MM.1S (cell line): ENCODE measurements at regions not wholly inside any gene's neighbourhood (a gene's known extent, or its start where the extent isn't known, plus 50 kb on each side); places are given as distances from the start of the nearest gene placed in this dataset.

Experiments used
- DNase-seq: peaks from one replicate; pipeline ENCODE4 v3.0.0-alpha.2; 2015
- H2AFZ ChIP-seq: fragments of 300-600 bp; sonication (generic); 2 replicates; pipeline ENCODE4 v1.6.0; 2016; ENCODE audit warnings: antibody characterized with exemption, low read length
- H3F3A ChIP-seq: fragments of 300-600 bp; sonication (generic); 2 replicates; pipeline ENCODE4 v1.6.1; 2016; ENCODE audit warnings: mild to moderate bottlenecking, antibody characterized with exemption, low read length, moderate library complexity, mixed read lengths; ENCODE audit not compliant: insufficient read depth
- H3K27ac ChIP-seq: fragments of 300-600 bp; sonication (generic); 2 replicates; pipeline ENCODE4 v1.5.1; 2016; ENCODE audit warnings: mild to moderate bottlenecking, low read length
- H3K27me3 ChIP-seq: fragments of 300-600 bp; sonication (generic); replicated peaks from 2 replicates; pipeline ENCODE4 v1.6.0; 2016; ENCODE audit warnings: low read length; ENCODE audit not compliant: insufficient read depth
- H3K36me3 ChIP-seq: fragments of 300-600 bp; sonication (generic); replicated peaks from 2 replicates; pipeline ENCODE4 v1.6.1; 2016; ENCODE audit warnings: mild to moderate bottlenecking, low read length, mixed read lengths; ENCODE audit not compliant: insufficient read depth
- H3K4me1 ChIP-seq: fragments of 300-600 bp; sonication (generic); 2 replicates; pipeline ENCODE4 v1.6.1; 2016; ENCODE audit warnings: low read length, mixed read lengths
- H3K4me2 ChIP-seq: fragments of 300-600 bp; sonication (generic); 2 replicates; pipeline ENCODE4 v1.6.0; 2016; ENCODE audit warnings: low read depth, low read length
- H3K4me3 ChIP-seq: fragments of 300-600 bp; sonication (generic); 2 replicates; pipeline ENCODE4 v1.5.1; 2016; ENCODE audit warnings: low read length, mixed read lengths
- H3K79me2 ChIP-seq: fragments of 300-600 bp; sonication (generic); 2 replicates; pipeline ENCODE4 v1.6.1; 2016; ENCODE audit warnings: mixed run types, low read length, mixed read lengths
- H3K9ac ChIP-seq: fragments of 300-600 bp; sonication (generic); 2 replicates; pipeline ENCODE4 v1.6.1; 2016; ENCODE audit warnings: low read length, mixed read lengths
- H3K9me2 ChIP-seq: fragments of 300-600 bp; sonication (generic); replicated peaks from 2 replicates; pipeline ENCODE4 v1.6.1; 2016; ENCODE audit warnings: mild to moderate bottlenecking, low read length, mixed read lengths; ENCODE audit not compliant: insufficient read depth
- H3K9me3 ChIP-seq: fragments of 300-600 bp; sonication (generic); replicated peaks from 2 replicates; pipeline ENCODE4 v1.6.1; 2016; ENCODE audit warnings: mild to moderate bottlenecking, low read length, mixed read lengths; ENCODE audit not compliant: insufficient read depth
- H4K20me1 ChIP-seq: fragments of 300-600 bp; sonication (generic); 2 replicates; pipeline ENCODE4 v1.6.1; 2016; ENCODE audit warnings: mild to moderate bottlenecking, low read length, moderate library complexity, mixed read lengths; ENCODE audit not compliant: insufficient read depth
- EZH2 ChIP-seq: fragments of 300-600 bp; sonication (generic); optimal IDR thresholded peaks from 2 replicates; pipeline ENCODE3; 2017; ENCODE audit warnings: low read depth, mild to moderate bottlenecking, antibody characterized with exemption, low read length, mixed read lengths
- EZH2phosphoT487 ChIP-seq: fragments of 300-600 bp; sonication (generic); IDR thresholded peaks from 2 replicates; pipeline ENCODE4 v1.6.1; 2018; ENCODE audit warnings: antibody characterized with exemption, low read length
- TF ChIP-seq, protein P1 (sequence below): fragments of 300-600 bp; sonication (generic); IDR thresholded peaks from 2 replicates; pipeline ENCODE4 v1.5.1; 2016; ENCODE audit warnings: antibody characterized with exemption, low read length, mixed read lengths

GRCh38 chr14:89028462-89029134 is 204.1 kb downstream of the TTC8 start:
- Histone ChIP-seq H3K9me3 (no peaks in the 10 kb centered on the region), H3K9ac (no peak overlapping the region), H3K27ac (no peak overlapping the region), H3K4me2 (no peak overlapping the region), H3K4me3 (no peak overlapping the region), H3K4me1 (no peaks in the 10 kb centered on the region), H3F3A (no peaks in the 10 kb centered on the region), H2AFZ (no peak overlapping the region), H4K20me1 (no peaks in the 10 kb centered on the region), H3K36me3 (no peaks in the 10 kb centered on the region), H3K27me3 (no peaks in the 10 kb centered on the region), H3K79me2 (no peaks in the 10 kb centered on the region), H3K9me2 (no peaks in the 10 kb centered on the region)
- TF ChIP-seq EZH2phosphoT487 (no peak), EZH2 (no peak)
- DNase-seq = no peak

DNA sequence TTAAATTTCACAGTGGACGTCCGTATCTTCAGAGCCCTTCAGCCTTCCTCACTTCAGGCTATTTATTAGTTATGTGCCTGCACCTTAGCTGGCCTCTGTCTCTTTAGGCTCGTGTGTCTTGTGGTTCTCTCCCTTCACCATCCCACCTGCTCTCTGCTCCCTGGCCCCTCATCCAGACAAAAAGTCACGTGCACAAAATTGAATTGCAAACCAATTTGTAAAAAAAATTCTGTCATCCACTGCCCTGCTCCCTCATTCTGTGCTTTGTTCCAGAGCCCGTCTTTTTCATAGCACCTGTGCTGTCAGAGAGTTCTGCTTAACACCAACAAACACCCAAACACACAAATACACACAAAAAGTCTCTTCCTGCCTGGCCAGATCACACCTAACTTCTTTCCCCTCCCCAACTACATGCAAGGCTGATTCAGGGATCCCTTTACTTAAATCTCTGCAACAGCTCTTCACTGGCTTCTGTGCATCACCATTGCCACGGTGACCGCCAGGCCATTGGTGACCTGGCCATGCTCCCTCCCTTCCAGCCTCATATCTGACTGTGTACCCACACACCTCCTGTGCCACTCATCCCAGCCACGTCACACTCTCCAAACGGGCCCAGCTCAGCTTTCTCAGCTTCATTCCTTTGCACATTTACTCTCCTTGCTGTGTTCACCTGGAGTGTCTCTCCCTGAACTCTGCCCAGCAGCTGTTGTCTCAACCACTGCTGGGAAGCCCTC is 205.7 kb downstream of the TTC8 start:
- Histone ChIP-seq H3K79me2 (no peaks in the 10 kb centered on the region), H3K36me3 (no peaks in the 10 kb centered on the region), H3K9me2 (no peaks in the 10 kb centered on the region), H2AFZ (no peak overlapping the region), H3K4me1 (no peaks in the 10 kb centered on the region), H3K4me3 (no peak overlapping the region), H3F3A (no peaks in the 10 kb centered on the region), H3K27me3 (no peaks in the 10 kb centered on the region), H3K4me2 (no peak overlapping the region), H3K27ac (no peak overlapping the region), H3K9me3 (no peaks in the 10 kb centered on the region), H4K20me1 (no peaks in the 10 kb centered on the region), H3K9ac (no peak overlapping the region)
- DNase-seq = no peak
- TF ChIP-seq EZH2 = no peak
- TF ChIP-seq, protein P1, sequence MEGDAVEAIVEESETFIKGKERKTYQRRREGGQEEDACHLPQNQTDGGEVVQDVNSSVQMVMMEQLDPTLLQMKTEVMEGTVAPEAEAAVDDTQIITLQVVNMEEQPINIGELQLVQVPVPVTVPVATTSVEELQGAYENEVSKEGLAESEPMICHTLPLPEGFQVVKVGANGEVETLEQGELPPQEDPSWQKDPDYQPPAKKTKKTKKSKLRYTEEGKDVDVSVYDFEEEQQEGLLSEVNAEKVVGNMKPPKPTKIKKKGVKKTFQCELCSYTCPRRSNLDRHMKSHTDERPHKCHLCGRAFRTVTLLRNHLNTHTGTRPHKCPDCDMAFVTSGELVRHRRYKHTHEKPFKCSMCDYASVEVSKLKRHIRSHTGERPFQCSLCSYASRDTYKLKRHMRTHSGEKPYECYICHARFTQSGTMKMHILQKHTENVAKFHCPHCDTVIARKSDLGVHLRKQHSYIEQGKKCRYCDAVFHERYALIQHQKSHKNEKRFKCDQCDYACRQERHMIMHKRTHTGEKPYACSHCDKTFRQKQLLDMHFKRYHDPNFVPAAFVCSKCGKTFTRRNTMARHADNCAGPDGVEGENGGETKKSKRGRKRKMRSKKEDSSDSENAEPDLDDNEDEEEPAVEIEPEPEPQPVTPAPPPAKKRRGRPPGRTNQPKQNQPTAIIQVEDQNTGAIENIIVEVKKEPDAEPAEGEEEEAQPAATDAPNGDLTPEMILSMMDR = no peak
- TF ChIP-seq EZH2phosphoT487 = no peak

- DNase-seq = no peak
- H3K4me1 ChIP-seq = no peaks in the 10 kb centered on the region
Observed at GRCh38 chr14:89030921-89031320, 206.5 kb downstream of the TTC8 start.

More at GRCh38 chr14:89030921-89031320, 206.5 kb downstream of the TTC8 start:
- no peaks in the 10 kb centered on the region for H3K27me3 ChIP-seq
- no peak overlapping the region for H3K27ac ChIP-seq
- H3F3A ChIP-seq = no peaks in the 10 kb centered on the region
- H3K9me2 ChIP-seq = no peaks in the 10 kb centered on the region
- H2AFZ ChIP-seq = no peak overlapping the region
- H3K9me3 ChIP-seq = no peaks in the 10 kb centered on the region
- H3K4me3 ChIP-seq = no peak overlapping the region
- H3K4me2 ChIP-seq = no peak overlapping the region
- TF ChIP-seq, protein P1 = no peak
- TF ChIP-seq EZH2 (no peak), EZH2phosphoT487 (no peak)
- H4K20me1 ChIP-seq = no peaks in the 10 kb centered on the region
- no peak overlapping the region for H3K9ac ChIP-seq
- H3K36me3 ChIP-seq = no peaks in the 10 kb centered on the region
- H3K79me2 ChIP-seq = no peaks in the 10 kb centered on the region
